RWPE2 (cell line): ENCODE measurements at regions not wholly inside any gene's neighbourhood (a gene's known extent, or its start where the extent isn't known, plus 50 kb on each side); places are given as distances from the start of the nearest gene placed in this dataset.

Experiments used
- ATAC-seq: fragments of 200-7000 bp; cut with Tn5 transposase; 3 replicates; pipeline ENCODE4 v1.9.1; 2021; ENCODE audit warnings: low read depth
- DNase-seq: peaks from one replicate; pipeline ENCODE4 v3.0.0-alpha.2; 2020; ENCODE audit warnings: low spot score
- H3K27ac ChIP-seq: fragments of 450-650 bp; 2 replicates; pipeline ENCODE4 v1.5.1; 2017; ENCODE audit warnings: mild to moderate bottlenecking; ENCODE audit not compliant: poor library complexity, severe bottlenecking
- H3K27me3 ChIP-seq: fragments of 250-450 bp; sonication (Bioruptor Pico); 2 replicates; pipeline ENCODE4 v1.5.1; 2021; ENCODE audit warnings: mild to moderate bottlenecking, moderate library complexity; ENCODE audit not compliant: insufficient read depth, poor library complexity, severe bottlenecking
- H3K36me3 ChIP-seq: fragments of 250-450 bp; sonication (Bioruptor Pico); 2 replicates; pipeline ENCODE4 v1.5.1; 2020; ENCODE audit warnings: low read depth, mild to moderate bottlenecking, moderate library complexity
- H3K4me1 ChIP-seq: fragments of 250-450 bp; sonication (Bioruptor Pico); 2 replicates; pipeline ENCODE4 v1.5.1; 2021; ENCODE audit warnings: mild to moderate bottlenecking, moderate library complexity; ENCODE audit not compliant: insufficient read depth, poor library complexity, severe bottlenecking
- H3K4me3 ChIP-seq: fragments of 250-450 bp; sonication (Bioruptor Pico); 2 replicates; pipeline ENCODE4 v1.5.1; 2021; ENCODE audit warnings: mild to moderate bottlenecking, moderate library complexity; ENCODE audit not compliant: severe bottlenecking
- H3K9me3 ChIP-seq: fragments of 250-450 bp; sonication (Bioruptor Pico); 2 replicates; pipeline ENCODE4 v1.5.1; 2021; ENCODE audit warnings: mild to moderate bottlenecking, moderate library complexity; ENCODE audit not compliant: severe bottlenecking
- CTCF ChIP-seq: fragments of 450-650 bp; IDR thresholded peaks from one replicate; pipeline ENCODE4 v1.5.1; 2017; ENCODE audit warnings: mild to moderate bottlenecking, moderate library complexity; ENCODE audit not compliant: poor library complexity, severe bottlenecking

- TF ChIP-seq CTCF, result no peak
- Histone ChIP-seq H3K4me3 (no peak overlapping the region), H3K27ac (no peak overlapping the region), H3K36me3 (no peaks in the 10 kb centered on the region), H3K9me3 (peaks cover 2% of the 10 kb centered on the region), H3K27me3 (no peaks in the 10 kb centered on the region), H3K4me1 (no peaks in the 10 kb centered on the region)
- DNase-seq (no peak), ATAC-seq (no peak)
These were observed 98.5 kb upstream of the SNTG2 start for GRCh38 chr2:852168-852567.

GRCh38 chr2:851680-852079 is 99.0 kb upstream of the SNTG2 start:
- ATAC-seq (no peak), DNase-seq (no peak)
- Histone ChIP-seq H3K4me1 (no peaks in the 10 kb centered on the region), H3K9me3 (peaks cover 2% of the 10 kb centered on the region), H3K27me3 (no peaks in the 10 kb centered on the region), H3K4me3 (no peak overlapping the region), H3K36me3 (no peaks in the 10 kb centered on the region), H3K27ac (no peak overlapping the region)
- no peak for TF ChIP-seq CTCF

GRCh38 chr2:851078-851477 is 99.6 kb upstream of the SNTG2 start:
- Histone ChIP-seq H3K27me3 (no peaks in the 10 kb centered on the region), H3K27ac (no peak overlapping the region), H3K4me1 (no peaks in the 10 kb centered on the region), H3K9me3 (peaks cover 2% of the 10 kb centered on the region), H3K4me3 (no peak overlapping the region), H3K36me3 (no peaks in the 10 kb centered on the region)
- ATAC-seq (no peak), DNase-seq (no peak)
- TF ChIP-seq CTCF, result no peak

- no peak overlapping the region for H3K4me3 ChIP-seq
- H3K4me1 ChIP-seq, result no peaks in the 10 kb centered on the region
- DNase-seq, result no peak
- H3K27me3 ChIP-seq, result no peaks in the 10 kb centered on the region
- H3K27ac ChIP-seq, result no peak overlapping the region
- no peak for TF ChIP-seq CTCF
- no peaks in the 10 kb centered on the region for H3K36me3 ChIP-seq
- H3K9me3 ChIP-seq, result peaks cover 2% of the 10 kb centered on the region
- no peak for ATAC-seq
These were observed 100.2 kb upstream of the SNTG2 start for GRCh38 chr2:850429-850828.

- Histone ChIP-seq H3K36me3 (no peaks in the 10 kb centered on the region), H3K4me1 (no peaks in the 10 kb centered on the region), H3K4me3 (no peak overlapping the region), H3K27ac (no peak overlapping the region), H3K9me3 (no peaks in the 10 kb centered on the region), H3K27me3 (no peaks in the 10 kb centered on the region)
- no peak for DNase-seq
- TF ChIP-seq CTCF, result no peak
- ATAC-seq, result no peak
These were observed 102.5 kb upstream of the SNTG2 start for GRCh38 chr2:848099-848498.
